HG03558 (cell line): ENCODE measurements at regions not wholly inside any gene's neighbourhood (a gene's known extent, or its start where the extent isn't known, plus 50 kb on each side); places are given as distances from the start of the nearest gene placed in this dataset.

Experiments
- ATAC-seq: cut with Tn5 transposase; IDR thresholded peaks from one replicate; pipeline ENCODE4 v1.9.1; 2021; ENCODE audit warnings: moderate number of reproducible peaks; ENCODE audit not compliant: unreplicated experiment; ENCODE audit errors: extremely low read depth

GRCh38 chr9:89742660-89743059 lies 137.8 kb downstream of the GADD45G start:
- ATAC-seq: no peak

- no peak for ATAC-seq
Observed at GRCh38 chr9:89743216-89743572, 138.4 kb downstream of the GADD45G start.

- no peak for ATAC-seq
Observed at GRCh38 chr9:89743573-89744254, 138.9 kb downstream of the GADD45G start.

- ATAC-seq: no peak
Observed at GRCh38 chr9:89744255-89744648, 139.4 kb downstream of the GADD45G start.

GRCh38 chr9:89744730-89745129 lies 139.9 kb downstream of the GADD45G start:
- ATAC-seq: no peak

- no peak for ATAC-seq
Observed at GRCh38 chr9:89745601-89746376, 141.0 kb downstream of the GADD45G start.

GRCh38 chr9:89746385-89747116 lies 141.7 kb downstream of the GADD45G start:
- ATAC-seq: no peak

GRCh38 chr9:89747596-89747995 lies 142.8 kb downstream of the GADD45G start:
- no peak for ATAC-seq

GRCh38 chr9:89748021-89748670 lies 143.3 kb downstream of the GADD45G start:
- no peak for ATAC-seq

GRCh38 chr9:89748831-89749499 lies 144.2 kb downstream of the GADD45G start:
- ATAC-seq: no peak

GRCh38 chr9:89749500-89750116 lies 144.8 kb downstream of the GADD45G start:
- ATAC-seq: no peak

GRCh38 chr9:89750117-89750791 lies 145.4 kb downstream of the GADD45G start:
- ATAC-seq: no peak

- ATAC-seq: no peak
Observed at GRCh38 chr9:89751079-89751825, 146.4 kb downstream of the GADD45G start.

- ATAC-seq: no peak
Observed at GRCh38 chr9:89752154-89752553, 147.3 kb downstream of the GADD45G start.

GRCh38 chr9:89753472-89754055 lies 148.8 kb downstream of the GADD45G start:
- ATAC-seq: no peak

GRCh38 chr9:89754193-89754592 lies 149.4 kb downstream of the GADD45G start:
- ATAC-seq: no peak

- ATAC-seq: no peak
Observed at GRCh38 chr9:89755821-89756220, 151.0 kb downstream of the GADD45G start.

- no peak for ATAC-seq
Observed at GRCh38 chr9:89756891-89757537, 152.2 kb downstream of the GADD45G start.
